K562 (cell line): ENCODE measurements at regions not wholly inside any gene's neighbourhood (a gene's known extent, or its start where the extent isn't known, plus 50 kb on each side); places are given as distances from the start of the nearest gene placed in this dataset.

Experiments
- ATAC-seq: fragments of 200-7000 bp; cut with Tn5 transposase; 3 replicates; pipeline ENCODE4 v1.9.1; 2020; ENCODE audit warnings: moderate library complexity
- BruUV-seq: library from RNA; stranded (reverse); fragments of 400-500 nt; replicated peaks from 2 replicates; lab custom pipeline; 2021; lab: Mats Ljungman, UMichigan
- CTCF ChIA-PET: fragments of 300-600 bp; formaldehyde crosslinking; extraction: SDS; loops from one replicate; lab custom pipeline; 2021; ENCODE audit warnings: low intra/inter-chr PET ratio; lab: Yijun Ruan, JAX
- POLR2A ChIA-PET: fragments of 300-600, 350-650 bp; sonication (Branson Sonifier 250); formaldehyde crosslinking; extraction: SDS; loops from one replicate; lab custom pipeline; 2021; ENCODE audit warnings: antibody characterized with exemption, inconsistent platforms; lab: Yijun Ruan, JAX
- DNase-seq, 4 experiments: peaks; one replicate each; pipeline versions ENCODE4 v3.0.0 to v3.0.0-alpha.2; 2011 to 2018; ENCODE audit warnings: low spot score in 3 of 4, mixed read lengths in 3 of 4; ENCODE audit errors: extremely low read depth in 1 of 4
- FAIRE-seq: peaks from 2 replicates; lab custom pipeline; 2011; peaks lifted over from hg19 to GRCh38; lab: Jason Lieb, UNC
- H2AFZ ChIP-seq: 2 replicates; pipeline ENCODE4 v1.6.0; 2011; ENCODE audit warnings: low read depth, low read length, control low read depth, inconsistent platforms
- H3K27ac ChIP-seq: fragments of 200-600 bp; 3 replicates; pipeline ENCODE4 v1.8.0; 2011; ENCODE audit warnings: low read depth, mild to moderate bottlenecking, control low read depth, inconsistent platforms, low read length, moderate library complexity, mixed read lengths; ENCODE audit errors: extremely low read depth
- H3K27me3 ChIP-seq, 2 experiments: fragments of 300-600 bp in 1 of 2; 2 replicates in 1 of 2; 3 replicates in 1 of 2; pipeline versions ENCODE4 v1.6.0 to v1.8.0; 2011; ENCODE audit warnings: inconsistent platforms in 2 of 2, low read length in 2 of 2, mild to moderate bottlenecking in 1 of 2, mixed read lengths in 1 of 2, moderate library complexity in 1 of 2; ENCODE audit not compliant: control insufficient read depth in 2 of 2, insufficient read depth in 2 of 2
- H3K36me3 ChIP-seq: fragments of 300-600 bp; 3 replicates; pipeline ENCODE4 v1.8.0; 2011; ENCODE audit warnings: mild to moderate bottlenecking, low read length, inconsistent platforms; ENCODE audit not compliant: control insufficient read depth, insufficient read depth
- H3K4me1 ChIP-seq, 2 experiments: fragments of 200-600 bp in 1 of 2; replicated peaks in 1 of 2; 2 replicates in 1 of 2; 3 replicates in 1 of 2; pipeline versions ENCODE4 v1.5.1 to v1.8.0; 2011; ENCODE audit warnings: inconsistent platforms in 2 of 2, low read length in 2 of 2, mild to moderate bottlenecking in 1 of 2, mixed read lengths in 1 of 2, moderate library complexity in 1 of 2; ENCODE audit not compliant: control insufficient read depth in 2 of 2, insufficient read depth in 2 of 2
- H3K4me2 ChIP-seq: 2 replicates; pipeline ENCODE4 v1.6.1; 2011; ENCODE audit warnings: low read length, control low read depth, inconsistent platforms, mixed read lengths; ENCODE audit not compliant: insufficient read depth
- H3K4me3 ChIP-seq: fragments of 200-600 bp; sonication (generic), shearing (Covaris generic); 2 replicates; pipeline ENCODE4 v1.5.1; 2016; ENCODE audit warnings: control low read depth, inconsistent platforms
- H3K79me2 ChIP-seq: fragments of 200-600 bp; 3 replicates; pipeline ENCODE4 v1.8.0; 2011; ENCODE audit warnings: low read length, inconsistent platforms; ENCODE audit not compliant: control insufficient read depth, insufficient read depth
- H3K9ac ChIP-seq, 2 experiments: 2 replicates each; pipeline versions ENCODE4 v1.6.0 to v1.6.1; 2011; ENCODE audit warnings: low read depth in 2 of 2, low read length in 2 of 2, control low read depth in 1 of 2, inconsistent platforms in 1 of 2, mild to moderate bottlenecking in 1 of 2, mixed read lengths in 1 of 2; ENCODE audit not compliant: insufficient read depth in 1 of 2
- H3K9me1 ChIP-seq: one replicate; pipeline ENCODE4 v1.6.0; 2011; ENCODE audit warnings: inconsistent platforms, mild to moderate bottlenecking, low read length, moderate library complexity; ENCODE audit not compliant: control insufficient read depth, insufficient read depth
- H3K9me3 ChIP-seq: replicated peaks from 2 replicates; pipeline ENCODE4 v1.5.1; 2011; ENCODE audit warnings: low read depth, low read length, inconsistent platforms; ENCODE audit not compliant: control insufficient read depth, insufficient read depth
- H4K20me1 ChIP-seq: replicated peaks from 2 replicates; pipeline ENCODE4 v1.6.1; 2011; ENCODE audit warnings: low read length, inconsistent platforms, mixed read lengths; ENCODE audit not compliant: control insufficient read depth, insufficient read depth
- ARID2 ChIP-seq: fragments of 450-650 bp; IDR thresholded peaks from 2 replicates; pipeline ENCODE4 v1.6.1; 2017; ENCODE audit warnings: antibody characterized with exemption, mild to moderate bottlenecking
- E2F5 ChIP-seq: sonication (generic); formaldehyde crosslinking; IDR thresholded peaks from 2 replicates; pipeline ENCODE4 v1.8.0; 2022; ENCODE audit warnings: mild to moderate bottlenecking, missing genetic modification reagents
- ERF ChIP-seq: fragments of 450-650 bp; formaldehyde crosslinking; IDR thresholded peaks from 2 replicates; pipeline ENCODE4 v1.4.0; 2020; ENCODE audit warnings: mild to moderate bottlenecking, mixed read lengths
- NR1H2 ChIP-seq: sonication (generic); formaldehyde crosslinking; IDR thresholded peaks from 2 replicates; pipeline ENCODE4 v1.4.0; 2020; ENCODE audit warnings: mild to moderate bottlenecking, missing genetic modification reagents
- NR2C2 ChIP-seq, 2 experiments: fragments of 200-800 bp in 1 of 2; sonication (Bioruptor generic) in 1 of 2; sonication (generic) in 1 of 2; formaldehyde crosslinking in 1 of 2; IDR thresholded peaks; 2 replicates each; pipeline versions ENCODE4 v1.6.1 to v1.8.0; 2016 to 2022; ENCODE audit warnings: mild to moderate bottlenecking in 1 of 2, missing compliant biosample characterization in 1 of 2, missing genetic modification characterization in 1 of 2, missing genetic modification reagents in 1 of 2
- RERE ChIP-seq: sonication (generic); formaldehyde crosslinking; IDR thresholded peaks from 2 replicates; pipeline ENCODE4 v1.8.0; 2023; ENCODE audit warnings: missing genetic modification reagents, mild to moderate bottlenecking, borderline replicate concordance
- STAG1 ChIP-seq: sonication (generic); formaldehyde crosslinking; IDR thresholded peaks from 2 replicates; pipeline ENCODE4 v1.5.0; 2020; ENCODE audit warnings: missing genetic modification reagents, borderline replicate concordance
- TAF9B ChIP-seq: fragments of 450-650 bp; IDR thresholded peaks from 2 replicates; pipeline ENCODE4 v1.6.1; 2018; ENCODE audit warnings: mild to moderate bottlenecking; ENCODE audit not compliant: partially characterized antibody
- ZBTB9 ChIP-seq: fragments of 450-650 bp; formaldehyde crosslinking; IDR thresholded peaks from 2 replicates; pipeline ENCODE4 v1.4.0; 2020; ENCODE audit warnings: mild to moderate bottlenecking, moderate library complexity
- ZNF174 ChIP-seq: fragments of 250-450 bp; sonication (Bioruptor Pico); IDR thresholded peaks from 2 replicates; pipeline ENCODE4 v1.4.0; 2020; ENCODE audit warnings: mild to moderate bottlenecking
- ZNF707 ChIP-seq: fragments of 250-450 bp; sonication (Bioruptor Pico); conservative IDR thresholded peaks from 2 replicates; pipeline ENCODE4 v1.8.0; 2022; ENCODE audit warnings: inconsistent platforms, mild to moderate bottlenecking, moderate library complexity
- WGBS: fragments of 100-300 bp; shearing (Covaris generic); methylation state at CpG from one replicate; pipeline ENCODE4 v1.1.6; 2016; ENCODE audit warnings: low coverage, mixed read lengths; ENCODE audit not compliant: insufficient coverage; ENCODE audit errors: missing lambda C conversion rate; 5-methylcytosine and 5-hydroxymethylcytosine counted together
- in situ Hi-C: fragments of 300-500 bp; cut with MboI; formaldehyde crosslinking; loops from 4 replicates; pipeline ENCODE4 v1.15.0; 2018; ENCODE audit warnings: inconsistent platforms, mixed read lengths
- intact Hi-C: fragments of 100-400 bp; cut with micrococcal nuclease; formaldehyde crosslinking; loops from 2 replicates; pipeline ENCODE4 v1.14.2; 2022

- no peak for TF ChIP-seq NR2C2 (CRISPR knock-in tag; IDR thresholded peaks at IDR 0.05)
- no peak for TF ChIP-seq NR2C2 (tag; IDR thresholded peaks at IDR 0.05)
- TF ChIP-seq STAG1 (CRISPR knock-in tag) = peak; percentile 67
Measured at GRCh38 chr22:22830193-22830592, 57.4 kb upstream of the IGLL5 start (continued).

GRCh38 chr22:22830957-22831688, 56.5 kb upstream of the IGLL5 start:
- CTCF ChIA-PET = interaction anchor here (0.7 to 1.2 kb wide), 3 partner anchors 13 to 63 kb away, joined by 3 to 5 read pairs (median 3); no protein-coding TSS in a partner anchor
- WGBS = 0% methylated on average over 1 of the region's 1 CpG
- no TSS peak for BruUV-seq

More at GRCh38 chr22:22830957-22831688, 56.5 kb upstream of the IGLL5 start:
- H3K4me2 ChIP-seq = no peak overlapping the region
- no peak overlapping the region for H3K4me3 ChIP-seq
- no peak overlapping the region for H3K9ac ChIP-seq
- POLR2A ChIA-PET = interaction anchor here (0.7 to 4.3 kb wide), 24 partner anchors 8 to 406 kb away, joined by 3 to 29 read pairs (median 4); no protein-coding TSS in a partner anchor
- in situ Hi-C loops = no loop called here
- no peaks in the 10 kb centered on the region for H3K4me1 ChIP-seq
- peaks cover 24 to 34% of the 10 kb centered on the region in 2 experiments for H3K27me3 ChIP-seq
- H4K20me1 ChIP-seq = 0 out of 2 replicates have a peak, but pooled peaks cover 7% of the 10 kb centered on the region
- H3K36me3 ChIP-seq = no peaks in the 10 kb centered on the region
- ATAC-seq (no peak), FAIRE-seq (no peak), DNase-seq (no peak)
- H3K79me2 ChIP-seq = no peaks in the 10 kb centered on the region
- H3K9me3 ChIP-seq = no peaks in the 10 kb centered on the region
- intact Hi-C loops = no loop called here
- peaks cover 3% of the 10 kb centered on the region for H3K9me1 ChIP-seq
- H3K27ac ChIP-seq = no peak overlapping the region
- TF ChIP-seq ARID2 (no peak), ZNF707 (CRISPR knock-in tag) (no peak), E2F5 (CRISPR knock-in tag) (no peak), ZBTB9 (no peak), NR1H2 (0 out of 2 replicates have a peak, but pooled peaks have one; percentile 72), TAF9B (no peak), ERF (CRISPR knock-in tag) (no peak), ZNF174 (CRISPR knock-in tag) (no peak), RERE (no peak)
- no peak overlapping the region for H2AFZ ChIP-seq
